H9 (cell line): ENCODE measurements at regions not wholly inside any gene's neighbourhood (a gene's known extent, or its start where the extent isn't known, plus 50 kb on each side); places are given as distances from the start of the nearest gene placed in this dataset.

ENCODE experiments used
- DNase-seq: peaks from one replicate; pipeline ENCODE4 v3.0.0-alpha.2; 2017
- H2AFZ ChIP-seq: one replicate; pipeline ENCODE4 v1.6.1; 2013; ENCODE audit warnings: mild to moderate bottlenecking, low read length, control low read depth, moderate library complexity
- H2AK5ac ChIP-seq: 2 replicates; pipeline ENCODE4 v1.6.1; 2013; ENCODE audit warnings: low read length, control low read depth, mixed read lengths; ENCODE audit not compliant: insufficient read length
- H2BK120ac ChIP-seq: one replicate; pipeline ENCODE4 v1.6.1; 2013; ENCODE audit warnings: low read depth, mild to moderate bottlenecking, low read length, control low read depth, inconsistent platforms; ENCODE audit not compliant: poor library complexity, severe bottlenecking
- H2BK12ac ChIP-seq: 2 replicates; pipeline ENCODE4 v1.6.1; 2013; ENCODE audit warnings: low read length, control low read depth, mixed read lengths, low read depth; ENCODE audit not compliant: insufficient read length
- H2BK15ac ChIP-seq: 2 replicates; pipeline ENCODE4 v1.6.1; 2013; ENCODE audit warnings: low read depth, low read length, control low read depth
- H2BK20ac ChIP-seq: one replicate; pipeline ENCODE4 v1.6.1; 2013; ENCODE audit warnings: low read depth, mild to moderate bottlenecking, low read length, control low read depth, inconsistent platforms; ENCODE audit not compliant: poor library complexity, severe bottlenecking
- H2BK5ac ChIP-seq: 2 replicates; pipeline ENCODE4 v1.6.1; 2013; ENCODE audit warnings: low read length, control low read depth, mixed read lengths; ENCODE audit not compliant: insufficient read length
- H3K14ac ChIP-seq: 2 replicates; pipeline ENCODE4 v1.6.1; 2013; ENCODE audit warnings: low read length, control low read depth; ENCODE audit not compliant: insufficient read depth
- H3K18ac ChIP-seq: 2 replicates; pipeline ENCODE4 v1.6.1; 2013; ENCODE audit warnings: low read depth, mild to moderate bottlenecking, mixed read lengths, low read length, control low read depth; ENCODE audit not compliant: insufficient read length
- H3K23ac ChIP-seq: 2 replicates; pipeline ENCODE4 v1.6.1; 2013; ENCODE audit warnings: low read length, control low read depth, mixed read lengths, low read depth; ENCODE audit not compliant: insufficient read length
- H3K23me2 ChIP-seq: 2 replicates; pipeline ENCODE4 v1.6.1; 2013; ENCODE audit warnings: low read depth, mild to moderate bottlenecking, mixed read lengths, low read length, control low read depth; ENCODE audit not compliant: insufficient read length, poor library complexity, severe bottlenecking
- H3K27ac ChIP-seq: 2 replicates; pipeline ENCODE4 v1.5.1; 2013; ENCODE audit warnings: low read length, control low read depth, mixed read lengths, low read depth; ENCODE audit not compliant: insufficient read length
- H3K27me3 ChIP-seq: 2 replicates; pipeline ENCODE4 v1.6.1; 2013; ENCODE audit warnings: low read length, control low read depth, inconsistent platforms; ENCODE audit not compliant: insufficient read depth
- H3K4ac ChIP-seq: 2 replicates; pipeline ENCODE4 v1.6.1; 2013; ENCODE audit warnings: low read depth, mild to moderate bottlenecking, control low read depth, inconsistent platforms, low read length, moderate library complexity
- H3K4me1 ChIP-seq: 2 replicates; pipeline ENCODE4 v1.6.1; 2013; ENCODE audit warnings: low read length, control low read depth, inconsistent platforms; ENCODE audit not compliant: insufficient read depth
- H3K4me2 ChIP-seq: 2 replicates; pipeline ENCODE4 v1.6.1; 2013; ENCODE audit warnings: low read length, control low read depth, mixed read lengths; ENCODE audit not compliant: insufficient read length, insufficient read depth
- H3K56ac ChIP-seq: 2 replicates; pipeline ENCODE4 v1.6.1; 2013; ENCODE audit warnings: low read depth, mild to moderate bottlenecking, mixed read lengths, low read length, control low read depth; ENCODE audit not compliant: insufficient read length
- H3K79me1 ChIP-seq: 2 replicates; pipeline ENCODE4 v1.6.1; 2013; ENCODE audit warnings: low read depth, mild to moderate bottlenecking, moderate library complexity, low read length, control low read depth, inconsistent platforms; ENCODE audit not compliant: insufficient read depth, poor library complexity, severe bottlenecking
- H3K79me2 ChIP-seq: 2 replicates; pipeline ENCODE4 v1.6.1; 2013; ENCODE audit warnings: low read length, control low read depth, inconsistent platforms; ENCODE audit not compliant: insufficient read depth
- H3K9ac ChIP-seq: 2 replicates; pipeline ENCODE4 v1.6.1; 2013; ENCODE audit warnings: low read length, control low read depth, mixed read lengths; ENCODE audit not compliant: insufficient read length; ENCODE audit errors: extremely low read depth
- H3K9me3 ChIP-seq: one replicate; pipeline ENCODE4 v1.6.1; 2013; ENCODE audit warnings: low read depth, low read length, inconsistent platforms; ENCODE audit not compliant: control insufficient read depth
- H3T11ph ChIP-seq: one replicate; pipeline ENCODE4 v1.6.1; 2013; ENCODE audit warnings: mild to moderate bottlenecking, low read length, control low read depth, inconsistent platforms
- H4K20me1 ChIP-seq: one replicate; pipeline ENCODE4 v1.6.1; 2013; ENCODE audit not compliant: control insufficient read depth, insufficient read length, insufficient read depth
- H4K5ac ChIP-seq: 2 replicates; pipeline ENCODE4 v1.6.1; 2013; ENCODE audit warnings: low read depth, mild to moderate bottlenecking, mixed read lengths, low read length, control low read depth; ENCODE audit not compliant: insufficient read length
- H4K8ac ChIP-seq: replicated peaks from 2 replicates; pipeline ENCODE4 v1.6.1; 2013; ENCODE audit warnings: low read length, control low read depth, mixed read lengths, low read depth; ENCODE audit not compliant: insufficient read length
- H4K91ac ChIP-seq: 2 replicates; pipeline ENCODE4 v1.6.1; 2013; ENCODE audit warnings: low read depth, mild to moderate bottlenecking, moderate library complexity, mixed read lengths, low read length, control low read depth; ENCODE audit not compliant: insufficient read length
- H3K27ac Mint-ChIP-seq, 3 experiments: 2 replicates in 2 of 3; 3 replicates in 1 of 3; pipeline ENCODE4 v1.8.0; 2020 to 2021; ENCODE audit warnings: mixed read lengths in 3 of 3, mild to moderate bottlenecking in 1 of 3, moderate library complexity in 1 of 3
- H3K27me3 Mint-ChIP-seq: 2 replicates; pipeline ENCODE4 v1.8.0; 2021; ENCODE audit warnings: low read depth, mild to moderate bottlenecking, moderate library complexity, mixed read lengths
- H3K36me3 Mint-ChIP-seq, 3 experiments: 2 replicates in 2 of 3; 3 replicates in 1 of 3; pipeline ENCODE4 v1.8.0; 2020 to 2021; ENCODE audit warnings: low read depth in 3 of 3, mixed read lengths in 3 of 3; ENCODE audit not compliant: insufficient read depth in 1 of 3
- H3K4me1 Mint-ChIP-seq, 2 experiments: 2 replicates each; pipeline ENCODE4 v1.8.0; 2020; ENCODE audit warnings: mixed read lengths in 2 of 2
- H3K4me3 Mint-ChIP-seq, 2 experiments: 2 replicates in 1 of 2; 3 replicates in 1 of 2; pipeline ENCODE4 v1.8.0; 2020 to 2021; ENCODE audit warnings: mild to moderate bottlenecking in 2 of 2, mixed read lengths in 2 of 2, moderate library complexity in 1 of 2
- H3K9me3 Mint-ChIP-seq, 2 experiments: 2 replicates in 1 of 2; 3 replicates in 1 of 2; pipeline ENCODE4 v1.8.0; 2020; ENCODE audit warnings: mild to moderate bottlenecking in 2 of 2, mixed read lengths in 2 of 2, moderate library complexity in 1 of 2
- WGBS: extraction: QIAGEN DNeasy Blood & Tissue Kit; methylation state at CpG from one replicate; pipeline ENCODE4 v1.1.7; 2013; ENCODE audit warnings: missing lambda C conversion rate, low lambda C conversion rate, mixed read lengths; ENCODE audit not compliant: insufficient read length; ENCODE audit errors: extremely low coverage; 5-methylcytosine and 5-hydroxymethylcytosine counted together
- TF ChIP-seq, protein P1 (sequence below): fragments of 200-600 bp; sonication (generic); conservative IDR thresholded peaks from 3 replicates; pipeline ENCODE4 v1.8.0; 2021; ENCODE audit warnings: antibody characterized with exemption, mild to moderate bottlenecking

DNA sequence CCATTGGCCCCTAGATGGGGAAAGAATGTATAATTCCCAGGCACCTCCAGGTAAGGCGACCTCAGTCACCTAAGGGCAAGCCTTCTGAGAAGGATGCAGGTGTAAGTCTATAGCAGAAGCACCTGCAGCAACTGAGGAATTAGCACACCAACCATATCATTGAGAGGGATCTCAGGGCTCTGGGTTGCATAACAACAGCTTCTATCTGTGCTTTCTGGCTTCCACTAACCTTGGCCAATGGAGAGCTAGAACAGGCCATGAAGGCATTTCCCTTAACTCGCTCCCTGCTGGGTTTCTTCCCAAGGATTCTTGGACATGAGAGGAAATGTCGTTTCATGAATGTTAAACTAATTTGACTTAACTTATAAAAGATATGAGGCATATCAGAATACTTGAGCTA is 177.8 kb upstream of the GK2 start:
- no CpG with 5 or more reads among the region's 3 CpGs for WGBS
- Histone ChIP-seq H2BK15ac (no peak overlapping the region), H3K27ac (no peak overlapping the region), H3K18ac (no peak overlapping the region), H3K79me2 (no peaks in the 10 kb centered on the region), H2BK5ac (no peak overlapping the region), H3K9ac (no peak overlapping the region), H3K23me2 (no peaks in the 10 kb centered on the region), H4K91ac (no peak overlapping the region), H2BK12ac (no peak overlapping the region), H3K27me3 (no peaks in the 10 kb centered on the region), H3K4ac (no peak overlapping the region), H3K4me2 (no peak overlapping the region), H3K14ac (no peak overlapping the region), H4K20me1 (no peaks in the 10 kb centered on the region), H3T11ph (no peak overlapping the region), H3K23ac (no peak overlapping the region), H2BK20ac (no peak overlapping the region), H4K5ac (no peak overlapping the region), H4K8ac (no peak overlapping the region), H2AK5ac (no peak overlapping the region), H2AFZ (no peak overlapping the region), H3K79me1 (no peaks in the 10 kb centered on the region), H2BK120ac (no peak overlapping the region), H3K4me1 (no peaks in the 10 kb centered on the region; the same call in 1 of the 2 replicates), H3K9me3 (no peaks in the 10 kb centered on the region), H3K56ac (no peak overlapping the region)
- Mint-ChIP-seq H3K36me3 (peaks cover 0 to 4% (median 3%) of the 10 kb centered on the region in 3 experiments; a peak in 5 of 7 replicates), H3K27me3 (no peaks in the 10 kb centered on the region), H3K4me1 (peaks cover 4 to 13% of the 10 kb centered on the region in 2 experiments; a peak in 3 of 4 replicates), H3K4me3 (no peak overlapping the region), H3K27ac (no peak overlapping the region), H3K9me3 (peaks cover 0 to 7% of the 10 kb centered on the region in 2 experiments; a peak in 3 of 5 replicates)
- TF ChIP-seq, protein P1, sequence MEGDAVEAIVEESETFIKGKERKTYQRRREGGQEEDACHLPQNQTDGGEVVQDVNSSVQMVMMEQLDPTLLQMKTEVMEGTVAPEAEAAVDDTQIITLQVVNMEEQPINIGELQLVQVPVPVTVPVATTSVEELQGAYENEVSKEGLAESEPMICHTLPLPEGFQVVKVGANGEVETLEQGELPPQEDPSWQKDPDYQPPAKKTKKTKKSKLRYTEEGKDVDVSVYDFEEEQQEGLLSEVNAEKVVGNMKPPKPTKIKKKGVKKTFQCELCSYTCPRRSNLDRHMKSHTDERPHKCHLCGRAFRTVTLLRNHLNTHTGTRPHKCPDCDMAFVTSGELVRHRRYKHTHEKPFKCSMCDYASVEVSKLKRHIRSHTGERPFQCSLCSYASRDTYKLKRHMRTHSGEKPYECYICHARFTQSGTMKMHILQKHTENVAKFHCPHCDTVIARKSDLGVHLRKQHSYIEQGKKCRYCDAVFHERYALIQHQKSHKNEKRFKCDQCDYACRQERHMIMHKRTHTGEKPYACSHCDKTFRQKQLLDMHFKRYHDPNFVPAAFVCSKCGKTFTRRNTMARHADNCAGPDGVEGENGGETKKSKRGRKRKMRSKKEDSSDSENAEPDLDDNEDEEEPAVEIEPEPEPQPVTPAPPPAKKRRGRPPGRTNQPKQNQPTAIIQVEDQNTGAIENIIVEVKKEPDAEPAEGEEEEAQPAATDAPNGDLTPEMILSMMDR, result no peak
- peak; percentile 77 for DNase-seq
